Lower leg skin (tissue), 4 donors: ENCODE measurements at regions not wholly inside any gene's neighbourhood (a gene's known extent, or its start where the extent isn't known, plus 50 kb on each side); places are given as distances from the start of the nearest gene placed in this dataset.

Experiments used
- DNase-seq, 2 donors: peaks; one replicate each; pipeline ENCODE4 v3.0.0-alpha.2; 2019; ENCODE audit warnings: low spot score in 2 of 2
- H3K4me3 ChIP-seq: fragments of 200-600 bp; sonication (generic); 2 replicates; pipeline ENCODE4 v1.5.1; 2017; ENCODE audit warnings: mild to moderate bottlenecking, low read depth; ENCODE audit not compliant: poor library complexity, severe bottlenecking
- POLR2A ChIP-seq, 2 donors: fragments of 450-650 bp; IDR thresholded peaks; one replicate each; pipeline ENCODE4 v1.6.1; 2016 to 2017; ENCODE audit warnings: antibody characterized with exemption in 2 of 2, mild to moderate bottlenecking in 1 of 2, moderate library complexity in 1 of 2
- WGBS, 2 donors: methylation state at CpG; one replicate each; pipeline ENCODE4 v1.1.5; 2018; 5-methylcytosine and 5-hydroxymethylcytosine counted together
- intact Hi-C: fragments of 100-400 bp; cut with DNase I; formaldehyde crosslinking; loops from one replicate; pipeline ENCODE4 v1.15.0; 2023; ENCODE audit warnings: low total_unique reads
- TF ChIP-seq, protein P1 (sequence below), 3 donors: fragments of 450-650 bp; IDR thresholded peaks; one replicate each; pipeline ENCODE4 v1.5.1; 2016; ENCODE audit warnings: antibody characterized with exemption in 3 of 3, mild to moderate bottlenecking in 3 of 3, moderate library complexity in 2 of 3

DNA sequence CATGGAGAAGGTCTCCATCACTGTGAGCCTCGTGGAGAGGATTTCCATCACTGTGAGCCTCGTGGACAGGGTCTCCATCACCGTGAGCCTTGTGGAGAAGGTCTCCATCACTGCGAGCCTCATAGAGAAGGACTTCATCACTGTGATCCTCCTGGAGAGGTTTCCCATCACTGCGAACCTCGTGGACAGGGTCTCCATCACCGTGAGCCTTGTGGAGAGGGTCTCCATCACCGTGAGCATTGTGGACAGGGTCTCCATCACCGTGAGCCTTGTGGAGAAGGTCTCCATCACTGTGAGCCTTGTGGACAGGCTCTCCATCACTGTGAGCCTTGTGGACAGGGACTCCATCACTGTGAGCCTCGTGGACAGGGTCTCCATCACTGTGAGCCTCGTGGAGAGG lies 140.4 kb downstream of the ERMARD start:
- intact Hi-C loops: no loop called here
- no peak overlapping the region for H3K4me3 ChIP-seq
- WGBS, 2 donors: 77 to 83% methylated on average over 8 to 11 of the region's 11 CpGs
- TF ChIP-seq, protein P1, sequence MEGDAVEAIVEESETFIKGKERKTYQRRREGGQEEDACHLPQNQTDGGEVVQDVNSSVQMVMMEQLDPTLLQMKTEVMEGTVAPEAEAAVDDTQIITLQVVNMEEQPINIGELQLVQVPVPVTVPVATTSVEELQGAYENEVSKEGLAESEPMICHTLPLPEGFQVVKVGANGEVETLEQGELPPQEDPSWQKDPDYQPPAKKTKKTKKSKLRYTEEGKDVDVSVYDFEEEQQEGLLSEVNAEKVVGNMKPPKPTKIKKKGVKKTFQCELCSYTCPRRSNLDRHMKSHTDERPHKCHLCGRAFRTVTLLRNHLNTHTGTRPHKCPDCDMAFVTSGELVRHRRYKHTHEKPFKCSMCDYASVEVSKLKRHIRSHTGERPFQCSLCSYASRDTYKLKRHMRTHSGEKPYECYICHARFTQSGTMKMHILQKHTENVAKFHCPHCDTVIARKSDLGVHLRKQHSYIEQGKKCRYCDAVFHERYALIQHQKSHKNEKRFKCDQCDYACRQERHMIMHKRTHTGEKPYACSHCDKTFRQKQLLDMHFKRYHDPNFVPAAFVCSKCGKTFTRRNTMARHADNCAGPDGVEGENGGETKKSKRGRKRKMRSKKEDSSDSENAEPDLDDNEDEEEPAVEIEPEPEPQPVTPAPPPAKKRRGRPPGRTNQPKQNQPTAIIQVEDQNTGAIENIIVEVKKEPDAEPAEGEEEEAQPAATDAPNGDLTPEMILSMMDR (IDR thresholded peaks at IDR 0.05): no peak
- TF ChIP-seq POLR2A (IDR thresholded peaks at IDR 0.05): no peak
- peak in 1 of 2 donors; percentile 31 for DNase-seq

DNA sequence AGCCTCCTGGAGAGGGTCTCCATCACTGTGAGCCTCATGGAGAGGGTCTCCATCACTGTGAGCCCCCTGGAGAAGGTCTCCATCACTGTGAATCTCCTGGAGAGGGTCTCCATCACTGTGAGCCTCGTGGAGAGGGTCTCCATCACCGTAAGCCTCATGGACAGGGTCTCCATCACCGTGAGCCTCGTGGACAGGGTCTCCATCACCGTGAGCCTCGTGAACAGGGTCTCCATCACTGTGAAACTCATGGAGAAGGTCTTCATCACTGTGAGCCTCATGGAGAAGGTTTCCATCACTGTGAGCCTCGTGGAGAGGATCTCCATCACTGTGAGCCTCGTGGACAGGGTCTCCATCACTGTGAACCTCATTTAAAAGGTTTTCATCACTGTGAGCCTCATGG lies 140.0 kb downstream of the ERMARD start:
- WGBS, 2 donors: 60 to 84% methylated on average over 7 to 8 of the region's 8 CpGs
- peak in 1 of 2 donors; percentile 50 for DNase-seq
- TF ChIP-seq POLR2A (IDR thresholded peaks at IDR 0.05): no peak
- TF ChIP-seq, protein P1 (IDR thresholded peaks at IDR 0.05): no peak
- intact Hi-C loops: no loop called here
- no peak overlapping the region for H3K4me3 ChIP-seq

DNA sequence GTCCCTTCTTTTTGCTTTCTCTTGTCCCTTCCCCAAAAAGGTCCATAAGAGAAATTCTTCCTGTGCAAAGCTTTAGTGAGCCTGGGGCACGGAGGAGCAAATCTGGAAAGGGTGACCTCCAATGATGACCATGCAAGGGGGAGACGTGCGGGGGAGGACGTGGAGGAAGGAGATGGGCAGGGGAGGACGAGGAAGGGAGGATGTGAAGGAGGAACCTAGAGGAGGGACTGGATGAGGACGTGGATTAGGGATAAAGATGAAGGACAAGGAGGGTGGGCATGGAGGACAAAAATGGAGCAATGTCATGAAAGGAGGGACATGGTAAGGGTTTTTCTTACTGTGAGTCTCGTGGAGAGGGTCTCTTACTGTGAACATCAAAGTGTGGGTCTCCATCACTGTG lies 139.5 kb downstream of the ERMARD start:
- no peak for TF ChIP-seq POLR2A (IDR thresholded peaks at IDR 0.05)
- TF ChIP-seq, protein P1 (IDR thresholded peaks at IDR 0.05): no peak
- WGBS, 2 donors: 87 to 89% methylated on average over 7 of the region's 7 CpGs
- intact Hi-C loops: no loop called here
- peak in 1 of 2 donors; percentile 43 for DNase-seq
- no peak overlapping the region for H3K4me3 ChIP-seq

DNA sequence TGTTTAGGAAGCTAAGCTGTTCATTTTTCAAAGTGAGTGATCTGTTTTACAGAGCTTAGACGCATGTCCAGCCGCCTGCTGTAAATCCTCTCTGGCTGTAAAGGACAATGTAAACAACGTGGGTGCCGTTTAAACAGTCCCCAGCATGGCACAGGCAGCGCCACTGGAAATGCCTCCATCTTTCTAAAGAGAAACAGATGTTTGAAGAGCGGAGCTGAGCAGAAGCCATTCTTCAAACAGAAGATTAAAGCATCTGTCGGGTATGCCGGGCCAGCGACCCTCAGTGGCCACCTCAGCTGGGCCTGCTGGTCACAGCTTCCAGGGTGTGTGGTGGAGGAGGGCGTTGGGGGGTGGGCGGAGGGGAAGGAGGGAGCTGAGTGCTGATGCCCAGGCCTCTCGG lies 138.6 kb downstream of the ERMARD start:
- TF ChIP-seq, protein P1 (IDR thresholded peaks at IDR 0.05): no peak
- TF ChIP-seq POLR2A (IDR thresholded peaks at IDR 0.05): no peak
- DNase-seq: peak in 1 of 2 donors; percentile 62
- intact Hi-C loops: no loop called here
- 57 to 61% methylated on average over 11 to 12 of the region's 12 CpGs for WGBS, 2 donors
- H3K4me3 ChIP-seq: no peak overlapping the region

DNA sequence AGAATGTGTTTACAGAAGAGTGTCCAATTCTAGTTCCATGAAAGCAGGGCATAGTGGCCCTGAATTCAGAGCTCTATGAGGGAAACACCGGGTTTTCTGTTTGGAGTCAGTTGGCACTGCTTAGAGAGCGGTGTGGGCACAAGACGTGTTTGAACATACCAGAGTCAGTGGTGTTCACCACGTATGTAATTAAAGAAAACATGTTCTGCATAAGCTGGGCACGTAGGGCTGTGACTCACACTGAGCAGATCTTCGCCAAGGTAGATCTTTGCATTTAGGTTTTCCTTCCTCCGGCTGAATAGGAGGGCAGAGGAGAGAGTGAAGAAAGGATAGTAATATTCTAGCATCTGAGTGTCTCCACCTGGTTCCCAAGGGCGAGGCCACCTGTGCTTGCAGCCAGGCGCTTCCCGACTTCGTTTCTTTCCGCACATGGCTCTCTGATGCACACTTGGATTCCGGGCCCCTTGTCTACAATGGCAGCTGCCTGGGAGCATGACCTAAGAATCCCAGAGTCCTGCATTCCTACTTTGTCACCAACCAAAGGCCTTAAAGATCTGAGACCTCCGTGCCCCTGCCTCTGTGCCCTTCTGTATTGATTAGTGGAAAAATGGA lies 136.2 kb downstream of the ERMARD start:
- no peak overlapping the region for H3K4me3 ChIP-seq
- TF ChIP-seq, protein P1 (IDR thresholded peaks at IDR 0.05): no peak
- no peak for TF ChIP-seq POLR2A (IDR thresholded peaks at IDR 0.05)
- peak; percentile 31 to 53 for DNase-seq
- WGBS, 2 donors: 60 to 62% methylated on average over 14 of the region's 14 CpGs
- intact Hi-C loops: no loop called here
